GM13977 (cell line): ENCODE measurements at regions not wholly inside any gene's neighbourhood (a gene's known extent, or its start where the extent isn't known, plus 50 kb on each side); places are given as distances from the start of the nearest gene placed in this dataset.

Experiments
- DNase-seq: peaks from one replicate; pipeline ENCODE4 v3.0.0; 2012; ENCODE audit warnings: low spot score
- CTCF ChIP-seq: IDR thresholded peaks from 2 replicates; pipeline ENCODE4 v1.5.1; 2012; ENCODE audit warnings: mild to moderate bottlenecking, control low read depth; ENCODE audit not compliant: insufficient read depth; ENCODE audit errors: extremely low read depth, missing control alignments
- in situ Hi-C: fragments of 300-500 bp; cut with MboI; formaldehyde crosslinking; loops from one replicate; pipeline ENCODE4 v1.12.0; 2022; ENCODE audit warnings: low sequenced_read_pairs, low pct_unique_long_range_greater_than_20kb, mixed read lengths, inconsistent platforms; ENCODE audit not compliant: unreplicated experiment

GRCh38 chr5:52457810-52458209 is 329.9 kb upstream of the ITGA1 start:
- TF ChIP-seq CTCF: no peak
- DNase-seq: no peak
- in situ Hi-C loops: no loop called here

GRCh38 chr5:52466113-52466512 is 321.6 kb upstream of the ITGA1 start:
- in situ Hi-C loops: no loop called here
- no peak for DNase-seq
- no peak for TF ChIP-seq CTCF

- TF ChIP-seq CTCF: no peak
- in situ Hi-C loops: no loop called here
- no peak for DNase-seq
These were observed 320.8 kb upstream of the ITGA1 start for GRCh38 chr5:52466749-52467520.

- in situ Hi-C loops: no loop called here
- TF ChIP-seq CTCF: no peak
- no peak for DNase-seq
These were observed 318.7 kb upstream of the ITGA1 start for GRCh38 chr5:52468976-52469375.

GRCh38 chr5:52469420-52469819 is 318.3 kb upstream of the ITGA1 start:
- peak; percentile 16 for DNase-seq
- in situ Hi-C loops: no loop called here
- no peak for TF ChIP-seq CTCF

GRCh38 chr5:52469835-52470234 is 317.9 kb upstream of the ITGA1 start:
- TF ChIP-seq CTCF: no peak
- in situ Hi-C loops: no loop called here
- DNase-seq: no peak
